Left colon (tissue), 2 donors: ENCODE measurements at regions not wholly inside any gene's neighbourhood (a gene's known extent, or its start where the extent isn't known, plus 50 kb on each side); places are given as distances from the start of the nearest gene placed in this dataset.
A peak's percentile ranks its signal among the peaks of the same experiment; 100 is the strongest.
"Not testable (repeated sequence)": the region's sequence is repeated elsewhere in the genome, so short reads cannot be mapped to it uniquely, and the experiment has no call there.

Experiments used
- ATAC-seq: fragments of 200-7000 bp; cut with Tn5 transposase; one replicate; pipeline ENCODE4 v1.9.1; 2020; ENCODE audit warnings: mild to moderate bottlenecking, moderate library complexity
- DNase-seq, 2 donors: peaks; one replicate each; pipeline ENCODE4 v3.0.0-alpha.2; 2020
- intact Hi-C, 2 donors: fragments of 100-400 bp; cut with DNase I in 1 of 2; cut with micrococcal nuclease in 1 of 2; formaldehyde crosslinking; loops; one replicate each; pipeline versions ENCODE4 v1.11.2 to v1.14.0; 2022; cut with DNase I, micrococcal nuclease
- donor health status: DM: no; HTN: no; CAD: no.
- donor health status: DM: yes; HTN: yes; CAD: no.

DNA sequence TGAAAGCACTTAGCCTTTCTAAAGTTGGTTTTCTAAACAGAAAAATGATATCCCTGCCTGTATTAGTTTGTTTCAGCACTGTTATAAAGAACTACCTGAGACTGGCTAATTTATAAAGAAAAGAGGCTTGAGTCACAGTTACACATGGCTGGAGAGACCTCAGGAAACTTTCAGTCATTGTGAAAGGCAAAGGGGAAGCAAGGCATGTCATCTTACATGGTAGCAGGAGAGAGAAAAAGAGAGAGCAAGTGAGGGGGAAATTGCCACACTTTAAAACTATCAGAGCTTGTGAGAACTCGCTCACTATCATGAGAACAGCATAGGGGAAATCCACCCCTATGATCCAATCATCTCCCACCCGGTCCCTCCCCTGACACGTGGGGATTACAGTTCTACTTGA, 64.9 kb downstream of the FAM170A start:
- no peak for DNase-seq
- ATAC-seq = no peak
- intact Hi-C loops = no loop called here

DNA sequence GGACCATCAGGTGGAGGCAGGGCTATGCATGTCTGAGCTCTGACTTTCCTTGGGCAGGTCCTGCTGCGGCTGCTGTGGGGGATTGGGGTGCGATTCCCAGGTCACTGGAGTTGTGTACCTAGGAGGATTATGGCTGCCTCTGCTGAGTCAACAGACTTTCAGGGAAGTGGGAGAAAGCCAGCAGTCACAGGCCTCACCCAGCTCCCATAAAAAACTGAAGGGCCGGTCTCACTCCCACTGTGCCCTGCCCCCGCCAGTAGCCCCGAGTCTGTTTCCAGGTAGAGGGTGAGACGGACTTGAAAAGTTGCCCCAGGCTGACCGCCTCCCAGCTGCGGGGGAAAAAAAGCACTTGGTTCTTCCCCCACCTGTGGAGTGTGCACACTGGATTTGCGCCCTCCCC, 76.7 kb downstream of the FAM170A start:
- intact Hi-C loops = no loop called here
- peak; percentile 79 to 81 for DNase-seq
- peak; percentile 97 for ATAC-seq

GRCh38 chr5:119708076-119708790, 78.9 kb downstream of the FAM170A start:
- intact Hi-C loops = no loop called here
- DNase-seq (no peak), ATAC-seq (no peak)

- DNase-seq = no peak
- peak; percentile 54 for ATAC-seq
- intact Hi-C loops = no loop called here
Observed at GRCh38 chr5:119721775-119722174, 92.4 kb downstream of the FAM170A start.

- ATAC-seq, intact Hi-C loops: not testable (repeated sequence)
Observed at GRCh38 chr5:119725291-119725690, 95.9 kb downstream of the FAM170A start.

DNA sequence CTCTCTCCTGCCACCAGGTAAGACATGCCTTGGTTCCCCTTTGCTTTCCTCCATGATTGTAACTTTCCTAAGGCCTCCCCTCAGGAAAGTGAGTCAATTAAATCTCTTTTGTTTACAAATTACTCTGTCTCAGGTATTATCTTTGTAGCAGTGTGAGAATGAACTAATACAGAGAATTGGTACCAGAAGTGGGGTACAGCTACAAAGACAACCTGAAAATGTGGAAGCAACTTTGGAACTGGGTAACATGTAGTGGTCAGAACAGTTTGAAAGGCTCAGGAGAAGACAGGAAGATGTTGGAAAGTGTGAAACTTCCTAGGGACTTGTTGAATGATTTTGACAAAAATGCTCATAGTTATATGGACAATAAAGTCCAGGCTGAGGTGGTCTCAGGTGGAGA, 97.2 kb downstream of the FAM170A start:
- intact Hi-C loops = no loop called here
- DNase-seq (no peak), ATAC-seq (no peak)

More at GRCh38 chr5:119725291-119725690, 95.9 kb downstream of the FAM170A start:
- not testable (repeated sequence) for DNase-seq

DNA sequence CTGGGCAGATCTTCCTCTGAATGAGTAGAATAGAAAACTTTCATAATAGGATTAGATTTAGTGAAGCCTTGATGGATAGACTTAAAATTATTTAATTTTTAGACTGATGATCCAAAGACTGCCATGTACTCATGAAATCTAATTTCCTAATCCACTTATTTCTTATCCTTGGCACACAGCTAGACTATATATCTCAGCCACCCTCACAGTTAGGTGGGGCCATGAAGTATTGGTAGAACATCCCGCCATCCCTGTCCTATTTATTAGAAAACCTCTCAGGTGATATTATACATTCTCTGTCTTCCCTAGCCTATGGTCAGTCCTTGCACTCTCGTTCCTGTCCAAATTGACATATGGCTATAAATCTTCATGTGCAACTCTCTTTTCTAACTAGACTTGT, 110.9 kb downstream of the FAM170A start:
- intact Hi-C loops = no loop called here
- ATAC-seq (no peak), DNase-seq (no peak)

DNA sequence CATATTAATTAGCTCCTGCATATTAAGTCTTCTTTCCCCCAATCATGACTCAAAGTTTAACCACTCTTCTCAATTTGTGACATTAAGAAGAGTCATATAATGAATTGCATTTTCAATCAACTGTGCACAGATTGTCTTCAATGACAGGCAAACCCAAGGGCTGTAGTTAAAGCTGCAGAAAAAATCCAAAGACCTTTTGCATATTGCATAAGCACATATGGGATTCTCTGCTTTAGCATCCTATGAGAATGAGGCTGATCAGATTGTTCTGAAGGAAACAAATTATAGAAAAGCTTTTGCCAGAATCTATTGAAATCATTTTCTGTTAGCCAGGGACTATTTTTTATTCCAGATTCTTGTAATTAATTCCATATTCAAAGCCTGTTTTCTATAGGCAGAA, 112.3 kb downstream of the FAM170A start:
- intact Hi-C loops = no loop called here
- no peak for DNase-seq

DNA sequence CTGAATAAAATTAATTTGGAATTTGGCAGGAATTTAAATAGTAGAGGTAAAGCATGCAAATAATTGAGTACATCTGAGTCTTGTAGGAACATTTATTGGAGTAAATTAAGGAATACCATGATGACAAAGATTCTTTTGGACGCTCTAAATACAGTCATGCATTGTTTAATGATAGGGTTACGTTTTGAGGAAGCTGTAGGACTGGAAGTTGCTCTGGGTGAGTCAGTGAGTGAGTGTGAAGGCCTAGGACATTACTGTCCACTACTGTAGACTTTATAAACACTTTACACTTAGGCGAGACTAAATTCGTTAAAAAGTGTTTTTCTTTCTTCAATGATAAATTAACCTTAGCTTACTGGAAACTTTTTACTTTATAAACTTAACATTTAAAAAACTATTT, 113.0 kb downstream of the FAM170A start:
- intact Hi-C loops = no loop called here

More for the DNA sequence above, 112.3 kb downstream of the FAM170A start:
- ATAC-seq = no peak

DNA sequence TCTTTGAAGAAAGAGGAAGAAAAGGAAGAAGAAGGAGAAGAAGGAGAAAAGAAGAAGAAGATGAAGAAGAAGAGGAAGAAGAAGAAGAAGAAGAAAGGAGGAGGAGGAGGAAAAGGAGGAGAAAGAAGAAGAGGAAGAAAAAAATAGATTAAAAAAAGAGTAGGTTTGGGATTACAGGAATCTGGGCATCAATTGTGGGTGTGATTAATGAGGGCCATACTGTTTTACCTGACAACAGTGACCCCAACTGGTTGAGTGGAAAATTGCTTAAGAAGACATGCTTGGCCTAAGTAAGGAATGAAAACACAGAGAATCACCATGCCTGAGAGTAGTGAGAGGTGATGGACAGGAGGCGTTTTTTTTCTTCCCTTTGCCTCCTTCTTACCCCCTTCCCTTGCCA, 114.6 kb downstream of the FAM170A start:
- ATAC-seq (peak; percentile 75), DNase-seq (no peak)
- intact Hi-C loops = no loop called here

More for the DNA sequence above, 113.0 kb downstream of the FAM170A start:
- no peak for ATAC-seq
- no peak for DNase-seq

DNA sequence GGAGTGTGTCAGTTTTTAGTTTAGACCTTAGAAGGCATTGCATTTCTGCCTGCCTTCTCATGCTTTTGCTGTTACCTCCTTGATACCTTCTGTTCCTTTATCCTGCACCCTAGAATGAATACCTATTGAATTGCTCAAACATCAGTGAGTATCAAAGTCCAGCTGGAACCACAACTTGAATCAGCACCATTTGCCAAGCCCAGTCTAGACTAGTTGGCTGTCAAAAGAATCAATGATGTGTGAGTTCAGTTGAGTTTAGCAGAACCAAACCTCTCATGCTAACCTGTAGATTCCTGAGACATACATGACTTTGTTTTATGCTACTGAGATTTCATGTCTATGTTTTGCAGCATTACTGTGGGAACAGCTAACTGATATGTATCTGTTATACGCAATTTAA, 116.6 kb downstream of the FAM170A start:
- DNase-seq (no peak), ATAC-seq (peak; percentile 41)
- intact Hi-C loops = no loop called here

- intact Hi-C loops = no loop called here
- ATAC-seq (no peak), DNase-seq (no peak)
Observed at GRCh38 chr5:119746984-119747383, 117.6 kb downstream of the FAM170A start.

DNA sequence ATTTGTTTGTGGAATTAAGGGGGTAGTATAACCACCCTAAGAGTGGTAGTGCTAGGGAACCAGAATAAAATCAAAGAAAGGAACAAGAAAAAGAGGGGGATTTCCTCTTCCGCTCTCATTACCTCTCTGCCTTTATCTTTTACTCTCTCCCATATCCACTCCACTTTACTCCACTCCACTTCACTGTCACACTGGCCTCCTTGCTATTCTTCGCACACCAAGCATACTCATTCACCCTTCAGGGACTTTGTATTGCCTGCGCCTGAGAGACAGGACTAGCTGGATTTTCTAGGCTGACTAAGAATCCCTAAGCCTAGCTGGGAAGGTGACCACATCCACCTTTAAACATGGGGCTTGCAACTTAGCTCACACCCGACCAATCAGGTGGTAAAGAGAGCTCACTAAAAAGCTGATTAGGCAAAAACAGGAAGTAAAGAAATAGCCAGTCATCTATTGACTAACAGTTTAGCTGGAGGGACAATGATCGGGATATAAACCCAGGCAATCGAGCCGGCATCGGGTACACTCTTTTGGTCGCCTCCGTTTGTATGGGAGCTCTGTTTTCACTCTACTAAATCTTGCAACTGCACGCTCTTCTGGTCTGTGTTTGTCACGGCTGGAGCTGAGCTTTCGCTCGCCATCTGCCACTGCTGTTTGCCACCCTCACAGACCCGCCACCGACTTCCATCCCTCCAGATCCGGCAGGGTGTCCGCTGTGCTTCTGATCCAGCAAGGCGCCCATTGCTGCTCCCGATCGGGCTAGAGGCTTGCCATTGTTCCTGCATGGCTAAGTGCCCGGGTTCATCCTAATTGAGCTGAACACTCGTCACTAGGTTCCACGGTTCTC, 121.8 kb downstream of the FAM170A start:
- intact Hi-C loops = no loop called here

GRCh38 chr5:119751734-119752094, 122.4 kb downstream of the FAM170A start:
- DNase-seq (no peak), ATAC-seq (no peak)
- intact Hi-C loops = no loop called here

More for the DNA sequence above, 121.8 kb downstream of the FAM170A start:
- ATAC-seq = no peak
- DNase-seq = no peak

DNA sequence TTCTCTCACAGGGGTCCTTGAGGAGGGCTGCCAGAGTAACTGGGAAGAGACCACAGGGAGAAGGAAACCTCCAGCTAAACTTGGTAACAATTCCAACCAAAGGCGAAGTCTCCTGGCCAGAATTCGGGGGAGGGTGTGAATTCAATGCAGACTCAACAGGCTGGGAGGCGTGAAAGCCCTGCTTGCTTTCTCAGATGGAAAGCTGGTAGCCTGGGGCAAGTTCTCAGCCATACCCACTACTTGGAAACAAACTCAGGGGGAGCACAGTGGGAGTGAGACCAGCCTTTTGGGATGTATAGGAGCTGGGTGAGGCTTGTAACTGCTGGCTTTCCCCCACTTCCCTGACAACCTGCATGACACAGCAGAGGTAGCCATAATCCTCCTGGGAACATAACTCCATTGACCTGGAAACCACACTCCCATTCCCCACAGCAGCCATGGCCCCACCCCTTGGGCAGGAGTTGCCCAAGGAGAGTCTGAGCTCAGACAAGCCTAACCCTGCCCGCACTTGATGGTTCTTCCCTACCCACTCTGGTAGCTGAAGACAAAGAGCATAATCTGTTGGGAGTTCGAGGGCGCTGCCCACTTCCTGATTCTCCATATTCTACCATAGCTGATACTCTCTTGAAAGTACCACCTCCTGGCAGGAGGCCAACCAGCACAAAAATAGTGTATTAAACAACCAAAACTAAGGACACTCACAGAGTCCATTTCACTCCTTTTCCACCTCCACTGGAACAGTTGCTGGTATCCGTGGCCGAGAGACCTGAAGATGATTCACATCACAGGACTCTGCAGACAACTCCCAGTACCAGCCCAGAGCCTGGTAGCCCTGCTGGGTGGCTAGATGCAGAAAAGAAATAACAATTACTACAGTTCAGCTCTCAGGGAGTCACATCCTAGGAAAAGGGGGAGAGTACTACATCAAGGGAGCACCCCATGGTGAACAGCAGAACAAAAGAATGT, 123.8 kb downstream of the FAM170A start:
- intact Hi-C loops = no loop called here
- DNase-seq (no peak), ATAC-seq (no peak)

DNA sequence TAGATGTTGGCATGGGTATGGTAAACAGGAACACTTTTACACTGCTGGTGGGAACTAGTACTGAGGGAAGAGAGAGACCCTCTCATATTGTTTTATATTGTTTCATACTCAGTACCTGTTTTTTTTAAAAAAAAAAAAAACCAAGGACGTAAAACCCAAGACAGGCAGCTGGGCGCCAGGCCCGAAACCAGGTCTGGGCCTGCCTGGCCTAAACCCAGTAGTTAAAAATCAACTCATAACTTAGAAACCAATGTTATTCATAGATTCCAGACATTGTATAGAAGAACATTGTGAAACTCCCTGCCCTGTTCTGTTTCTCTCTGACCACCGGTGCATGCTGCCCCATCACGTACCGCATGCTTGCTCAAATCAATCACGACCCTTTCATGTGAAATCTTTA, 125.5 kb downstream of the FAM170A start:
- DNase-seq, ATAC-seq, intact Hi-C loops: not testable (repeated sequence)

DNA sequence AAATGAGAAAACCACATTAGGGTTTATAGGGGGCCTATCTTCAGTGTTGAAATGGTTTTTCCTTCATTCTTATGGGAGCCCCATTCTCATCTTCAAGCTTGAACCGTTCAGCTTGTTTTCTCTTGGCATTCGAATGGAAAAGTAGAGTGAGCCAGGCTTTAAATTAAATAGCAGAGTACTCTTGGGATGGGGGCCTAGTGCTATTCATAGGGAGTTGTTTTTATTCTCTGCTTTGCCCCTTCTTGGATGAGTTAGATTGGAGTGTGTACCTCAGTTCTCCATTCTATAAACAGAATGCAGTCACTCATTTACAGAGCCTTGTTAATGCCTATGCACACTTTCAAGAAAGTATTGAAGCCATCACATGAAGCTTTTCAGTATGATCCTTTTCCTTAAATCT, 127.9 kb downstream of the FAM170A start:
- intact Hi-C loops = no loop called here
- no peak for DNase-seq
- ATAC-seq = no peak

DNA sequence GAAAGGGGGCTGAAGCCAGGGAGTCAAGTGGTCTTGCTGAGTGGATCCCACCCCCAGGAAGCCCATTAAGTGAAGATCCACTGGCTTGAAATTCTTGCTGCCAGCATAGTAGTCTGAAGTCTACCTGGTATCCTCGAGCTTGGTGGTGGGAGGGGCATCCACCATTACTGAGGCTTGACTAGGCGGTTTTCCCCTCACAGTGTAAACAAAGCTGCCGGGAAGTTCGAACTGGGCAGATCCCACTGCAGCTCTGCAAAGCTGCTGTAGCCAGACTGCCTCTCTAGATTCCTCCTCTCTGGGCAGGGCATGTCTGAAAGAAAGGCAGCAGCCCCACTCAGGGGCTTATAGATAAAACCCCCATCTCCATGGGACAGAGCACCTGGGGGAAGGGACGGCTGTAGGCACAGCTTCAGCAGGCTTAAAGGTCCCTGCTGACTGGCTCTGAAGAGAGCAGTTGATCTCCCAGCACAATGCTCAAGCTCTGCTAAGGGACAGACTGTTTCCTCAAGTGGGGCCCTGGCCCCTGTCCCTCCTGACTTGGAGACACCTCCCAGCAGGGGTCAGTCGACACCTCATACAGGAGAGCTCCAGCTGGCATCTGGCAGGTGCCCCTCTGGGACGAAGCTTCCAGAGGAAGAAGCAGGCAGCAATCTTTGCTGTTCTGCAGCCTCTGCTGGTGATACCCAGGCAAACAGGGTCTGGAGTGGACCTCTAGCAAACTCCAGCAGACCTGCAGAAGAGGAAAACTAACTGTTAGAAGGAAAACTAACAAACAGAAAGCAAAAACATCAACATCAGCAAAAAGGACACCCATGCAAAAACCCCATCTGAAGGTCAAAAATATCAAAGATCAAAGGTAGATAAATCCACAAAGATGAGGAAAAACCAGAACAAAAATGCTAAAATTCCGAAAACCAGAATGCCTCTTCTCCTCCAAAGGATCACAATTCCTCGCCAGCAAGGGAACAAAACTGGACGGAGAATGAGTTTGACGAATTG, 140.6 kb downstream of the FAM170A start:
- intact Hi-C loops = not testable (repeated sequence)
- peak in 1 of 2 donors; percentile 21 for DNase-seq
- peak; percentile 48 for ATAC-seq
